Naive thymus-derived CD4-positive, alpha-beta T cell (primary cell): ENCODE measurements at regions not wholly inside any gene's neighbourhood (a gene's known extent, or its start where the extent isn't known, plus 50 kb on each side); places are given as distances from the start of the nearest gene placed in this dataset.
"Not testable (repeated sequence)": the region's sequence is repeated elsewhere in the genome, so short reads cannot be mapped to it uniquely, and the experiment has no call there.

Source experiments
- ATAC-seq: fragments of 150-1000 bp; cut with Tn5 transposase; 2 replicates; pipeline ENCODE4 v1.10.0; 2021; ENCODE audit warnings: mild to moderate bottlenecking, moderate library complexity
- CTCF ChIA-PET: fragments of 350-600 bp; sonication (Branson Sonifier 250); formaldehyde crosslinking; loops from one replicate; lab custom pipeline; 2021; ENCODE audit warnings: antibody characterized with exemption; lab: Charles Lee
- POLR2A ChIA-PET: fragments of 350-600 bp; sonication (Branson Sonifier 250); formaldehyde crosslinking; loops from one replicate; lab custom pipeline; 2021; ENCODE audit warnings: antibody characterized with exemption, inconsistent platforms; lab: Charles Lee
- DNase-seq, 9 donors: peaks; one replicate each; pipeline versions ENCODE4 v3.0.0 to v3.0.0-alpha.2; 2020 to 2022; ENCODE audit warnings: mixed read lengths in 1 of 9
- H3K27ac ChIP-seq: one replicate; pipeline ENCODE4 v1.7.0; 2013; ENCODE audit warnings: mild to moderate bottlenecking, low read depth, low read length, moderate library complexity
- H3K27me3 ChIP-seq, 2 donors: one replicate each; pipeline ENCODE4 v1.7.0; 2013; ENCODE audit warnings: low read length in 2 of 2, mild to moderate bottlenecking in 2 of 2, moderate library complexity in 2 of 2; ENCODE audit not compliant: control insufficient read depth in 2 of 2, insufficient read depth in 2 of 2
- H3K36me3 ChIP-seq, 3 experiments: 1 replicate in 2 of 3; 2 replicates in 1 of 3; pipeline ENCODE4 v1.7.0; 2013; ENCODE audit warnings: low read length in 3 of 3, mild to moderate bottlenecking in 3 of 3, moderate library complexity in 1 of 3; ENCODE audit not compliant: insufficient read depth in 3 of 3, control insufficient read depth in 2 of 3
- H3K4me1 ChIP-seq, 2 donors: one replicate each; pipeline ENCODE4 v1.7.0; 2013; ENCODE audit warnings: low read length in 2 of 2, mild to moderate bottlenecking in 2 of 2, moderate library complexity in 1 of 2; ENCODE audit not compliant: control insufficient read depth in 2 of 2, insufficient read depth in 2 of 2
- H3K4me3 ChIP-seq: 2 replicates; pipeline ENCODE4 v1.7.0; 2013; ENCODE audit warnings: mild to moderate bottlenecking, low read length
- H3K9me3 ChIP-seq, 3 experiments: 1 replicate in 2 of 3; 2 replicates in 1 of 3; pipeline ENCODE4 v1.7.0; 2013; ENCODE audit warnings: low read length in 3 of 3; ENCODE audit not compliant: control insufficient read depth in 2 of 3
- H3K27ac Mint-ChIP-seq, 9 donors: one replicate each; pipeline ENCODE4 v1.8.0; 2020 to 2022; ENCODE audit warnings: mixed read lengths in 9 of 9, mild to moderate bottlenecking in 8 of 9, moderate library complexity in 5 of 9, inconsistent platforms in 2 of 9
- H3K27me3 Mint-ChIP-seq, 5 donors: one replicate each; pipeline ENCODE4 v1.8.0; 2021 to 2022; ENCODE audit warnings: mixed read lengths in 5 of 5, mild to moderate bottlenecking in 1 of 5
- H3K36me3 Mint-ChIP-seq, 5 donors: one replicate each; pipeline ENCODE4 v1.8.0; 2020 to 2022; ENCODE audit warnings: mixed read lengths in 5 of 5, mild to moderate bottlenecking in 3 of 5, inconsistent platforms in 1 of 5
- H3K4me1 Mint-ChIP-seq, 7 donors: one replicate each; pipeline ENCODE4 v1.8.0; 2020 to 2022; ENCODE audit warnings: mixed read lengths in 7 of 7, mild to moderate bottlenecking in 3 of 7, inconsistent platforms in 1 of 7
- H3K4me3 Mint-ChIP-seq, 10 donors: one replicate each; pipeline ENCODE4 v1.8.0; 2020 to 2022; ENCODE audit warnings: mild to moderate bottlenecking in 10 of 10, mixed read lengths in 10 of 10, moderate library complexity in 6 of 10, inconsistent platforms in 2 of 10
- H3K9me3 Mint-ChIP-seq, 11 donors: one replicate each; pipeline ENCODE4 v1.8.0; 2020 to 2022; ENCODE audit warnings: mixed read lengths in 11 of 11, mild to moderate bottlenecking in 4 of 11, inconsistent platforms in 1 of 11, moderate library complexity in 1 of 11
- intact Hi-C, 2 donors: fragments of 100-400 bp; cut with micrococcal nuclease; formaldehyde crosslinking; loops; one replicate each; pipeline ENCODE4 v1.15.1; 2023

DNA sequence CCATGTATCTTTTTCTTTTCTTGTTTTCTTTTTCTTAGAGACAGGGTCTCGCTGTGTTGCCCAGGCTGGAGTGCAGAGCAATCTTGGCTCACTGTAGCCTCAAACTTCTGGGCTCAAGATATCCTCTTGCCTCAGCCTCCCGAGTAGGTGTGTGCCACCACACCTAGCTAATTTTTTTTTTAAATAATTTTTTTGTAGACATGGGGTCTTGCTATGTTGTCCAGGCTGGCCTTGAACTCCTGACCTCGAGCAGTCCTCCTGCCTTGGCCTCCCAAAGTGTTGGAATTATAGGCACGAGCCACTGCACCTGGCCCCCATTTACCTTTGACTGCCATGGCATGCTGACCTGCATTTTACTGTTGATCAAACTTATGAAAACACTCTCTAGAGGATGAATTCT lies 198.6 kb downstream of the SOX4 start:
- no peaks in the 10 kb centered on the region for H3K36me3 Mint-ChIP-seq
- no peak overlapping the region for H3K4me3 Mint-ChIP-seq
- Histone ChIP-seq H3K4me3 (no peak overlapping the region), H3K36me3 (no peaks in the 10 kb centered on the region), H3K27me3 (no peaks in the 10 kb centered on the region), H3K9me3 (no peaks in the 10 kb centered on the region), H3K27ac (no peak overlapping the region), H3K4me1 (no peaks in the 10 kb centered on the region)
- CTCF ChIA-PET, result no interaction called here
- no peak for DNase-seq
- intact Hi-C loops, result no loop called here
- peaks cover 0 to 5% (median 0%) of the 10 kb centered on the region in 11 donors for H3K9me3 Mint-ChIP-seq
- POLR2A ChIA-PET, result no interaction called here
- H3K4me1 Mint-ChIP-seq, result no peaks in the 10 kb centered on the region
- peaks cover 0 to 3% (median 0%) of the 10 kb centered on the region in 5 donors for H3K27me3 Mint-ChIP-seq
- ATAC-seq, result no peak
- no peak overlapping the region for H3K27ac Mint-ChIP-seq

DNA sequence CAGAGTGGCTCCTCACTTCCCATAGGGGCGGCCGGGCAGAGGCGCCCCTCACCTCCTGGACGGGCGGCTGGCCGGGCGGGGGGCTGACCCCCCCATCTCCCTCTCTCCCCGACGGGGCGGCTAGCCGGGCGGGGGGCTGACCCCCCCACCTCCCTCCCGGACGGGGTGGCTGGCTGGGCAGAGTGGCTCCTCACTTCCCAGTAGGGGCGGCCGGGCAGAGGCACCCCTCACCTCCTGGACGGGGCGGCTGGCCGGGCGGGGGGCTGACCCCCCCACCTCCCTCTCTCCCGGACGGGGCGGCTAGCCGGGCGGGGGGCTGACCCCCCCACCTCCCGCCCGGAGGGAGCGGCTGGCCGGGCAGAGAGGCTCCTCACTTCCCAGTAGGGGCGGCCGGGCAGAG lies 203.4 kb downstream of the SOX4 start:
- intact Hi-C loops, H3K27ac Mint-ChIP-seq, H3K36me3 ChIP-seq, CTCF ChIA-PET, H3K9me3 Mint-ChIP-seq, H3K4me3 Mint-ChIP-seq, H3K9me3 ChIP-seq, H3K4me1 Mint-ChIP-seq, DNase-seq, H3K36me3 Mint-ChIP-seq, H3K4me3 ChIP-seq, H3K27ac ChIP-seq, H3K27me3 Mint-ChIP-seq, H3K4me1 ChIP-seq, H3K27me3 ChIP-seq, POLR2A ChIA-PET, ATAC-seq: not testable (repeated sequence)

DNA sequence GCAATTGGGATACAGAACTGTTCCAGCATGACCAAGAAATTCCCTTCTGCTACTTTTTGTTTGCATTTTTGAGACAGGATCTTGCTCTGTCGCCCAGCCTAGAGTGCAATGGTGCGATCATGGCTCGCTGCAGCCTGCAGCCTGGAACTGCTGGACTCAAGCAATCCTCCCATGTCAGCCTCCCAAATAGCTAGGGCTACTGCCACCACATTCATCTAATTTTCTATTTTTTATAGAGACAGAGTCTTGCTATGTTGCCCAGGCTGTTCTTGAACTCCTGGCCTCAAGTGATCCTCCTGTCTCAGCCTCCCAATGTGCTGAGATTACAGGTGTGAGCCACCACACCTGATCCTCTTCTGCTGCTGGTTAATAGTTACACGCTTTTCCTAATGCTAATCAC lies 204.9 kb downstream of the SOX4 start:
- ATAC-seq, result no peak
- Mint-ChIP-seq H3K36me3 (peaks cover 0 to 4% (median 0%) of the 10 kb centered on the region in 5 donors), H3K27ac (no peak overlapping the region), H3K27me3 (no peaks in the 10 kb centered on the region), H3K9me3 (peaks cover 0 to 8% (median 3%) of the 10 kb centered on the region in 11 donors), H3K4me3 (no peak overlapping the region), H3K4me1 (no peaks in the 10 kb centered on the region)
- Histone ChIP-seq H3K9me3 (no peaks in the 10 kb centered on the region), H3K36me3 (no peaks in the 10 kb centered on the region), H3K4me1 (no peaks in the 10 kb centered on the region), H3K4me3 (no peak overlapping the region), H3K27me3 (no peaks in the 10 kb centered on the region), H3K27ac (no peak overlapping the region)
- ChIA-PET POLR2A (no interaction called here), CTCF (no interaction called here)
- no peak for DNase-seq
- intact Hi-C loops, result no loop called here

DNA sequence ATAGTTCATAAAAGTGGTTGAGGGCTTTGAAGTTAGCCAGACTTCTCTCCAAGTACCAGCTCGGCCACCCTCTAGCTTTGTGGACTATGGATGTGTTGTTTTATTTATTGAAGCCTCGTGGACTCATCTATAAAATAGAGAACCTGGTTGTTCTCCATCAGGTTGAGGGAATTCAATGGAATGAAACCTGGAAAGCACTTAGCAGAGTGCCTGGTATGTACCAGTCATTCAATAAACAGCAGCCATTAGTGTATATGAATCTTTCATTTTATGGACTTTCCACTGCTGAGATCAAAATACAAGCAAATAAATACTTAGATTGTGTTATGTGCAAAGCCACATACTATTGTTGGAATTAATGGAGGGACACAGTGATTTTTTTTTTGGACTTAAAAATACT lies 206.8 kb downstream of the SOX4 start:
- H3K4me3 ChIP-seq, result no peak overlapping the region
- POLR2A ChIA-PET, result no interaction called here
- peaks cover 0 to 8% (median 3%) of the 10 kb centered on the region in 11 donors for H3K9me3 Mint-ChIP-seq

DNA sequence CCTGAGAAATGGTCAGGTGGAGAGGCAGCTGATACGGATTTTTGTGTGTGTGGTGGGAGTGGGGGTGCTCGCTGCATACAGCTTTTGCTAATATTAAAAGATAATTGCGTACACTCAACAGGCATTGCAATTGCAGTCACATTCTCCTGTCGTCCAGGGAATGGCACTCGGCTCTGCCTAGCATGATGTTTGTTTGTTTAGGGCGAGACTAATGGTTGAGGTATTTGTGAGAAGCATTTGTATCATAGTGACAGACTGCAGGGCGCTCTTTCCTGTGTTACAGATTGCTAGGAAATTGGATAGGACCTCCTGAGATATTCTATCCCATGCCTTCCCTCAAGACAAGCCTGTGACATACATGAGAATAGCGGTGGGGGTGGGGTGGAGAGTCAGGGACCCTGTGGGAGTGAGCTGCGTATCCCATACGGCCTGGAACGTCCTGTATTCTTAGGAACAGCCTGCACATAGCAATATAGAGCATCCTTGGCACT lies 207.4 kb downstream of the SOX4 start:
- CTCF ChIA-PET, result no interaction called here

More for the DNA sequence above, 206.8 kb downstream of the SOX4 start:
- no peak overlapping the region for H3K27ac Mint-ChIP-seq
- DNase-seq, result no peak
- H3K36me3 ChIP-seq, result no peaks in the 10 kb centered on the region
- no peak overlapping the region for H3K27ac ChIP-seq
- no peaks in the 10 kb centered on the region for H3K9me3 ChIP-seq
- no peaks in the 10 kb centered on the region for H3K4me1 ChIP-seq
- CTCF ChIA-PET, result no interaction called here
- no peaks in the 10 kb centered on the region for H3K27me3 ChIP-seq
- H3K27me3 Mint-ChIP-seq, result no peaks in the 10 kb centered on the region
- H3K36me3 Mint-ChIP-seq, result peaks cover 0 to 4% (median 0%) of the 10 kb centered on the region in 5 donors
- intact Hi-C loops, result no loop called here
- H3K4me1 Mint-ChIP-seq, result no peaks in the 10 kb centered on the region
- no peak overlapping the region for H3K4me3 Mint-ChIP-seq
- ATAC-seq, result no peak

DNA sequence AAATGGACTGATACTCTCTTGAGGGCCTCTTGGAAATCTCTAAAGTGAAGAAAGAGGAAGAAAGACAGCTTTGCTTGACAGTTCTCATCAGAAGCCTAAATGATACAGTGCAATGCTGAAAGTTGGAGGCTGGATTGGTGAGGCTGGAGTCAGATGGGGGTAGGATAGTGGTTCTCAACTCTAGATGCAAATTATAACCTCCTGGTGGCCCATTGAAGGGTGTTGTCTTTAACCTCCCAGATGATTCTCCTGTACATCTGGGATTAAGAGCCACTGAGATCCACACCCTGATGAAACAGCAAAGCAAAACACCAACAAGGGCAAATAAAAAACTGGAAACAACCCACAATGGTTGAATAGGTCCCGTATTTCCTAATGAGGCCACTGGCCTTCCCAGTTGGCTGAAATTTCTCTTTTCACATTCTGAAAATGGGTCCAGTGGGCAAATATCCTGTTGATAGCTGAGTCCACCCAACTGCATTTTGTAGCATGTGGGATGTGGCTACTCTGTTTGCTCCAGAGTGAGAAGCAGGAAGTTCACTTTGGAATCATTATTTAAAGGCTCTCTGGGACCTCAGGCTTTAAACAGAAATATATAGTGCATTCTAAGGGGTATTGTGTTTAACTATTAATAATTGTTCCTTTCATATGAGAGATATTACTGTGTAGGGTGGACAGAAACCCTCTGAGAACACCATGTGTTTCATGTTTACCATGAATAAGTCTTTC lies 208.1 kb downstream of the SOX4 start:
- Histone ChIP-seq H3K27ac (no peak overlapping the region), H3K36me3 (no peaks in the 10 kb centered on the region), H3K4me3 (no peak overlapping the region), H3K9me3 (no peaks in the 10 kb centered on the region), H3K4me1 (no peaks in the 10 kb centered on the region), H3K27me3 (no peaks in the 10 kb centered on the region)
- ChIA-PET CTCF (no interaction called here), POLR2A (no interaction called here)
- no peaks in the 10 kb centered on the region for H3K4me1 Mint-ChIP-seq
- intact Hi-C loops, result no loop called here
- ATAC-seq, result no peak
- H3K27me3 Mint-ChIP-seq, result no peaks in the 10 kb centered on the region
- H3K27ac Mint-ChIP-seq, result no peak overlapping the region
- H3K36me3 Mint-ChIP-seq, result peaks cover 0 to 4% (median 0%) of the 10 kb centered on the region in 5 donors
- peaks cover 0 to 8% (median 3%) of the 10 kb centered on the region in 11 donors for H3K9me3 Mint-ChIP-seq
- no peak overlapping the region for H3K4me3 Mint-ChIP-seq
- DNase-seq, result no peak

More for the DNA sequence above, 207.4 kb downstream of the SOX4 start:
- H3K4me3 Mint-ChIP-seq, result no peak overlapping the region
- intact Hi-C loops, result no loop called here
- Histone ChIP-seq H3K9me3 (no peaks in the 10 kb centered on the region), H3K4me1 (no peaks in the 10 kb centered on the region), H3K36me3 (no peaks in the 10 kb centered on the region), H3K4me3 (no peak overlapping the region), H3K27me3 (no peaks in the 10 kb centered on the region), H3K27ac (no peak overlapping the region)
- H3K36me3 Mint-ChIP-seq, result peaks cover 0 to 4% (median 0%) of the 10 kb centered on the region in 5 donors
- POLR2A ChIA-PET, result no interaction called here
- no peaks in the 10 kb centered on the region for H3K4me1 Mint-ChIP-seq
- no peaks in the 10 kb centered on the region for H3K27me3 Mint-ChIP-seq
- no peak for DNase-seq
- no peak for ATAC-seq
- H3K9me3 Mint-ChIP-seq, result peaks cover 0 to 8% (median 3%) of the 10 kb centered on the region in 11 donors
- no peak overlapping the region for H3K27ac Mint-ChIP-seq
